B cell (primary cell): ENCODE measurements at regions not wholly inside any gene's neighbourhood (a gene's known extent, or its start where the extent isn't known, plus 50 kb on each side); places are given as distances from the start of the nearest gene placed in this dataset.

Experiments used
- ATAC-seq: fragments of 200-7000 bp; cut with Tn5 transposase; one replicate; pipeline ENCODE4 v1.10.0; 2021; ENCODE audit warnings: low read depth, mild to moderate bottlenecking, moderate number of reproducible peaks, moderate library complexity
- CTCF ChIA-PET: fragments of 350-600 bp; sonication (Branson Sonifier 250); formaldehyde crosslinking; loops from one replicate; lab custom pipeline; 2021; ENCODE audit warnings: antibody characterized with exemption, inconsistent platforms; lab: Charles Lee
- POLR2A ChIA-PET: fragments of 350-600 bp; sonication (Branson Sonifier 250); formaldehyde crosslinking; loops from one replicate; lab custom pipeline; 2021; ENCODE audit warnings: antibody characterized with exemption; lab: Charles Lee
- DNase-seq: peaks from one replicate; pipeline ENCODE4 v3.0.0; 2013
- H2AFZ ChIP-seq: 2 replicates; pipeline ENCODE4 v1.6.1; 2012; ENCODE audit warnings: mild to moderate bottlenecking, low read depth, low read length; ENCODE audit not compliant: insufficient read depth, poor library complexity, severe bottlenecking
- H3K27ac ChIP-seq, 2 donors: 1 replicate in 1 of 2; 2 replicates in 1 of 2; pipeline ENCODE4 v1.5.1; 2012 to 2013; ENCODE audit warnings: low read length in 2 of 2, mild to moderate bottlenecking in 2 of 2, moderate library complexity in 1 of 2
- H3K27me3 ChIP-seq, 4 experiments: fragments of 200-600 bp in 1 of 4; sonication (generic) in 1 of 4; replicated peaks in 1 of 4; 1 replicate in 2 of 4; 2 replicates in 2 of 4; pipeline versions ENCODE4 v1.6.1 to v1.7.0; 2013 to 2016; ENCODE audit warnings: low read length in 3 of 4, mild to moderate bottlenecking in 2 of 4, mixed read lengths in 1 of 4, moderate library complexity in 1 of 4; ENCODE audit not compliant: insufficient read depth in 4 of 4, control insufficient read depth in 3 of 4; ENCODE audit errors: control extremely low read depth in 1 of 4
- H3K36me3 ChIP-seq, 2 experiments: replicated peaks in 1 of 2; 1 replicate in 1 of 2; 2 replicates in 1 of 2; pipeline versions ENCODE4 v1.6.1 to v1.7.1; 2013; ENCODE audit warnings: low read length in 1 of 2; ENCODE audit not compliant: insufficient read depth in 2 of 2, control insufficient read depth in 1 of 2; ENCODE audit errors: control extremely low read depth in 1 of 2, extremely low read depth in 1 of 2
- H3K4me1 ChIP-seq, 2 donors: fragments of 200-600 bp in 1 of 2; sonication (generic) in 1 of 2; 1 replicate in 1 of 2; 2 replicates in 1 of 2; pipeline versions ENCODE4 v1.5.1 to v1.6.1; 2013 to 2017; ENCODE audit warnings: low read length in 2 of 2; ENCODE audit not compliant: control insufficient read depth in 2 of 2, insufficient read depth in 2 of 2
- H3K4me2 ChIP-seq: replicated peaks from 2 replicates; pipeline ENCODE3; 2012; ENCODE audit warnings: mild to moderate bottlenecking, low read depth, low read length; ENCODE audit not compliant: poor library complexity, severe bottlenecking
- H3K4me3 ChIP-seq, 5 experiments: fragments of 200-600 bp in 1 of 5; sonication (generic) in 1 of 5; 1 replicate in 3 of 5; 2 replicates in 2 of 5; pipeline versions ENCODE4 v1.5.1 to v1.7.0; 2011 to 2016; ENCODE audit warnings: low read length in 4 of 5, mild to moderate bottlenecking in 4 of 5, low read depth in 2 of 5, control low read depth in 1 of 5, moderate library complexity in 1 of 5; ENCODE audit not compliant: insufficient read depth in 1 of 5; ENCODE audit errors: control extremely low read depth in 1 of 5, extremely low read depth in 1 of 5
- H3K79me2 ChIP-seq: fragments of 200-600 bp; sonication (generic); one replicate; pipeline ENCODE4 v1.6.0; 2016; ENCODE audit warnings: low read length; ENCODE audit not compliant: control insufficient read depth, insufficient read depth
- H3K9ac ChIP-seq: fragments of 200-600 bp; sonication (generic); 2 replicates; pipeline ENCODE4 v1.6.1; 2017; ENCODE audit warnings: mild to moderate bottlenecking, low read length, moderate library complexity
- H3K9me3 ChIP-seq, 3 donors: one replicate each; pipeline versions ENCODE4 v1.6.1 to v1.7.1; 2013; ENCODE audit warnings: low read length in 2 of 3; ENCODE audit not compliant: control insufficient read depth in 2 of 3, insufficient read depth in 1 of 3; ENCODE audit errors: control extremely low read depth in 1 of 3
- H4K20me1 ChIP-seq: 2 replicates; pipeline ENCODE4 v1.6.0; 2012; ENCODE audit warnings: mild to moderate bottlenecking, low read length; ENCODE audit not compliant: insufficient read depth, control insufficient read depth, poor library complexity, severe bottlenecking
- H3K27ac Mint-ChIP-seq: one replicate; pipeline ENCODE4 v1.8.0; 2021; ENCODE audit warnings: mixed read lengths
- H3K27me3 Mint-ChIP-seq: one replicate; pipeline ENCODE4 v1.8.0; 2021; ENCODE audit warnings: mixed read lengths
- H3K4me1 Mint-ChIP-seq: one replicate; pipeline ENCODE4 v1.8.0; 2021; ENCODE audit warnings: mixed read lengths
- H3K4me3 Mint-ChIP-seq: one replicate; pipeline ENCODE4 v1.8.0; 2021; ENCODE audit warnings: mixed read lengths
- H3K9me3 Mint-ChIP-seq: one replicate; pipeline ENCODE4 v1.8.0; 2022; ENCODE audit warnings: mixed read lengths; ENCODE audit not compliant: insufficient read depth
- EZH2 ChIP-seq: IDR thresholded peaks from 2 replicates; pipeline ENCODE4 v1.6.1; 2012; ENCODE audit warnings: borderline replicate concordance, low read depth, mild to moderate bottlenecking, moderate library complexity, low read length; ENCODE audit not compliant: insufficient read depth, poor library complexity, severe bottlenecking
- WGBS: methylation state at CpG from one replicate; pipeline ENCODE4 v1.1.5; 2013; ENCODE audit warnings: missing lambda C conversion rate; ENCODE audit not compliant: insufficient coverage; 5-methylcytosine and 5-hydroxymethylcytosine counted together
- intact Hi-C: fragments of 100-400 bp; cut with micrococcal nuclease; formaldehyde crosslinking; loops from one replicate; pipeline ENCODE4 v1.10.0; 2022
- TF ChIP-seq, protein P1 (sequence below): fragments of 200-600 bp; IDR thresholded peaks from one replicate; pipeline ENCODE4 v1.8.0; 2022; ENCODE audit warnings: antibody characterized with exemption, mild to moderate bottlenecking

DNA sequence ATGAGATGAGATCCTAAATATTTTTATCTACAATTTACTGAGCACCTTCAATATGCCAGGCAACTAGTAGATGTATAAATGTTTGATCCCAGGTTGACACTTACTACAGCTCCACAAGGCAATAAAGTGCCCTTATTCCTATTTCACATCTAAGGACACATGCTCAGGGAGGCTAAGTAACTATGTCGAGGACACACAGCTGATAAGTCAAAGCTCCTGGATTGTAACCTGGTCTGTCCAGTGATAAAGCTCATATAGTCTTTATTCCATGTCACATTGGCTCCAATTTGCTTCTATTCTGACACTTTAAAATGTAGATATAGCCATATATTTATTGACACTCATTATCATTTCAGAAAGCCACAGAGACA is 93.8 kb upstream of the BMAL1 start:
- no peak overlapping the region for H3K4me2 ChIP-seq
- Mint-ChIP-seq H3K4me3 (no peak overlapping the region), H3K4me1 (no peaks in the 10 kb centered on the region), H3K27me3 (peaks cover 8% of the 10 kb centered on the region), H3K9me3 (peaks cover 9% of the 10 kb centered on the region), H3K27ac (no peak overlapping the region)
- no CpG with 5 or more reads among the region's 1 CpG for WGBS
- ChIA-PET POLR2A (no interaction called here), CTCF (interaction anchor here (0.6 to 1.4 kb wide), 3 partner anchors 152 to 161 kb away, joined by 3 to 7 read pairs (median 4); no protein-coding TSS in a partner anchor)
- no peaks in the 10 kb centered on the region for H3K36me3 ChIP-seq
- ATAC-seq, result no peak
- DNase-seq, result no peak
- no peaks in the 10 kb centered on the region for H3K79me2 ChIP-seq
- no peak for TF ChIP-seq EZH2
- TF ChIP-seq, protein P1, sequence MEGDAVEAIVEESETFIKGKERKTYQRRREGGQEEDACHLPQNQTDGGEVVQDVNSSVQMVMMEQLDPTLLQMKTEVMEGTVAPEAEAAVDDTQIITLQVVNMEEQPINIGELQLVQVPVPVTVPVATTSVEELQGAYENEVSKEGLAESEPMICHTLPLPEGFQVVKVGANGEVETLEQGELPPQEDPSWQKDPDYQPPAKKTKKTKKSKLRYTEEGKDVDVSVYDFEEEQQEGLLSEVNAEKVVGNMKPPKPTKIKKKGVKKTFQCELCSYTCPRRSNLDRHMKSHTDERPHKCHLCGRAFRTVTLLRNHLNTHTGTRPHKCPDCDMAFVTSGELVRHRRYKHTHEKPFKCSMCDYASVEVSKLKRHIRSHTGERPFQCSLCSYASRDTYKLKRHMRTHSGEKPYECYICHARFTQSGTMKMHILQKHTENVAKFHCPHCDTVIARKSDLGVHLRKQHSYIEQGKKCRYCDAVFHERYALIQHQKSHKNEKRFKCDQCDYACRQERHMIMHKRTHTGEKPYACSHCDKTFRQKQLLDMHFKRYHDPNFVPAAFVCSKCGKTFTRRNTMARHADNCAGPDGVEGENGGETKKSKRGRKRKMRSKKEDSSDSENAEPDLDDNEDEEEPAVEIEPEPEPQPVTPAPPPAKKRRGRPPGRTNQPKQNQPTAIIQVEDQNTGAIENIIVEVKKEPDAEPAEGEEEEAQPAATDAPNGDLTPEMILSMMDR, result no peak
- intact Hi-C loops, result loop anchor here (1.0 to 2.0 kb wide), 2 partner anchors 151 to 160 kb away; no protein-coding TSS in a partner anchor
- no peaks in the 10 kb centered on the region for H3K4me1 ChIP-seq
- no peak overlapping the region for H3K4me3 ChIP-seq
- H4K20me1 ChIP-seq, result no peaks in the 10 kb centered on the region
- H2AFZ ChIP-seq, result no peak overlapping the region
- H3K27me3 ChIP-seq, result no peaks in the 10 kb centered on the region
- no peak overlapping the region for H3K9ac ChIP-seq
- peaks cover 0 to 12% (median 2%) of the 10 kb centered on the region in 3 donors for H3K9me3 ChIP-seq
- H3K27ac ChIP-seq, result no peak overlapping the region

DNA sequence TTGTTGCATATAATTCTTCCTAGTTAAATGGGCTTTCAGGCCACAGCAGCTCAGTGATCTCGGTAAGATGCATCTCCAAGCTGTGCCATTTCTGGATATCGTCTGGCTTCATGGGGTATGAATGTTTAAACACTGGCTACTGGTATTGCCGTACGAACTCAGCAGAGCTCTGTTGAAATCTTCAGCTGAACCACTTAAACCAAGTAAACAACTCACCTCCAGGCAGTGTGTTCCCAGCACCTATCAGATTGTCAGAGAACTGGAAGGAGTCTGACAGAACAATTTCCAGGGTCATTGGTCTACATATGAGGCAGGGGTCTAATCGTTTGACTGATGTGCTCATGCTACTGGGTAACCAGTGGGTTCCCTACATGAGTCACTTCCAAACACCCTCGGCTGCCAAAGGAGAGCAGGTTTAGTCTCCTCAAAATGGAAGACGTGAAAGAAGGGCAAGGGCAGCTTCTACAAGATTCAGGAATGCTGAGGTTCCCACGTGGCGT is 93.2 kb upstream of the BMAL1 start:
- H2AFZ ChIP-seq, result no peak overlapping the region
- Mint-ChIP-seq H3K27me3 (peaks cover 10% of the 10 kb centered on the region), H3K9me3 (peaks cover 10% of the 10 kb centered on the region), H3K27ac (no peak overlapping the region), H3K4me3 (no peak overlapping the region), H3K4me1 (no peaks in the 10 kb centered on the region)
- no peak overlapping the region for H3K9ac ChIP-seq
- H3K4me1 ChIP-seq, result no peaks in the 10 kb centered on the region
- ATAC-seq, result no peak
- 94% methylated on average over 6 of the region's 9 CpGs for WGBS
- H3K27ac ChIP-seq, result no peak overlapping the region
- no peaks in the 10 kb centered on the region for H4K20me1 ChIP-seq
- H3K36me3 ChIP-seq, result no peaks in the 10 kb centered on the region
- H3K4me2 ChIP-seq, result no peak overlapping the region
- no peaks in the 10 kb centered on the region for H3K79me2 ChIP-seq
- TF ChIP-seq EZH2, result no peak
- TF ChIP-seq, protein P1, result no peak
- ChIA-PET CTCF (interaction anchor here (1.0 kb wide), 1 partner anchor 151 kb away, joined by 4 read pairs; no protein-coding TSS in a partner anchor), POLR2A (no interaction called here)
- H3K4me3 ChIP-seq, result no peak overlapping the region
- no peak for DNase-seq
- intact Hi-C loops, result no loop called here
- no peaks in the 10 kb centered on the region for H3K27me3 ChIP-seq
- H3K9me3 ChIP-seq, result peaks cover 0 to 14% (median 5%) of the 10 kb centered on the region in 3 donors
